ENCODE measurements at regions not wholly inside any gene's neighbourhood (a gene's known extent, or its start where the extent isn't known, plus 50 kb on each side); places are given as distances from the start of the nearest gene placed in this dataset.

DNA sequence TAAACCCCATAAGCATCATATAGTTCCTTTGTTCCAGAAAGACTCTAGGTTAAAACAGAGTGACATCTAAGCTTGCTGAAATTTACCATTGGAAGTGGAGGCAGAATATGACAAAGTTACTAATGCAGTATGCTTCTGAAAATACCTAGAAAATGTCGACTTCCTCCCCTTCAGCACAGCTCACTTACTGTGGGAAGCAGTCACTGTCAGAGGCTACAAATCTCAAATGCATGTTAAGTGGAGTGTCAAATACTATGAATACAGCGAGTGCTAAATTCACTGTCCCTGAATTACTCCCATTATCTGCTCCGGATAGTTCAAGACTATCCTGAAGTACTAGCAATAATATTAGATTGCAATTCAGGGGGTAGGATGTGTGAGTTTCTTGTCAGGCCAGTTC is 1454.6 kb downstream of the AACS start:
- TF ChIP-seq, protein P1, sequence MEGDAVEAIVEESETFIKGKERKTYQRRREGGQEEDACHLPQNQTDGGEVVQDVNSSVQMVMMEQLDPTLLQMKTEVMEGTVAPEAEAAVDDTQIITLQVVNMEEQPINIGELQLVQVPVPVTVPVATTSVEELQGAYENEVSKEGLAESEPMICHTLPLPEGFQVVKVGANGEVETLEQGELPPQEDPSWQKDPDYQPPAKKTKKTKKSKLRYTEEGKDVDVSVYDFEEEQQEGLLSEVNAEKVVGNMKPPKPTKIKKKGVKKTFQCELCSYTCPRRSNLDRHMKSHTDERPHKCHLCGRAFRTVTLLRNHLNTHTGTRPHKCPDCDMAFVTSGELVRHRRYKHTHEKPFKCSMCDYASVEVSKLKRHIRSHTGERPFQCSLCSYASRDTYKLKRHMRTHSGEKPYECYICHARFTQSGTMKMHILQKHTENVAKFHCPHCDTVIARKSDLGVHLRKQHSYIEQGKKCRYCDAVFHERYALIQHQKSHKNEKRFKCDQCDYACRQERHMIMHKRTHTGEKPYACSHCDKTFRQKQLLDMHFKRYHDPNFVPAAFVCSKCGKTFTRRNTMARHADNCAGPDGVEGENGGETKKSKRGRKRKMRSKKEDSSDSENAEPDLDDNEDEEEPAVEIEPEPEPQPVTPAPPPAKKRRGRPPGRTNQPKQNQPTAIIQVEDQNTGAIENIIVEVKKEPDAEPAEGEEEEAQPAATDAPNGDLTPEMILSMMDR (IDR thresholded peaks at IDR 0.05) = no peak
- no peak for TF ChIP-seq POLR2A (IDR thresholded peaks at IDR 0.05)

Data from heart left ventricle (tissue), 13 donors.